SU-DHL-6 (cell line): ENCODE measurements at regions not wholly inside any gene's neighbourhood (a gene's known extent, or its start where the extent isn't known, plus 50 kb on each side); places are given as distances from the start of the nearest gene placed in this dataset.

Experiments
- H2AFZ ChIP-seq: fragments of 200-600 bp; sonication (generic); 2 replicates; pipeline ENCODE4 v1.6.1; 2014; ENCODE audit warnings: low read depth, mild to moderate bottlenecking, moderate library complexity, mixed read lengths, antibody characterized with exemption, low read length; ENCODE audit not compliant: severe bottlenecking
- H3F3A ChIP-seq: fragments of 200-600 bp; shearing (Covaris generic); 2 replicates; pipeline ENCODE4 v1.6.0; 2016; ENCODE audit warnings: antibody characterized with exemption, mild to moderate bottlenecking; ENCODE audit not compliant: insufficient read depth
- H3K27ac ChIP-seq: fragments of 200-600 bp; sonication (generic); 2 replicates; pipeline ENCODE4 v1.5.1; 2016; ENCODE audit warnings: low read depth, mild to moderate bottlenecking, low read length, moderate library complexity, mixed read lengths
- H3K27me3 ChIP-seq: fragments of 200-600 bp; sonication (generic), shearing (Covaris generic); 2 replicates; pipeline ENCODE4 v1.6.0; 2014; ENCODE audit warnings: mild to moderate bottlenecking, low read length
- H3K36me3 ChIP-seq: fragments of 200-600 bp; sonication (generic); 2 replicates; pipeline ENCODE4 v1.6.1; 2014; ENCODE audit warnings: mild to moderate bottlenecking, low read length, mixed read lengths
- H3K4me2 ChIP-seq: fragments of 300-600, 200-600 bp; shearing (Covaris generic), sonication (generic); 2 replicates; pipeline ENCODE4 v1.6.0; 2014; ENCODE audit warnings: low read length, low read depth, mild to moderate bottlenecking; ENCODE audit not compliant: poor library complexity, severe bottlenecking
- H3K4me3 ChIP-seq: fragments of 200-600 bp; sonication (generic); 2 replicates; pipeline ENCODE4 v1.5.1; 2014; ENCODE audit warnings: antibody characterized with exemption, low read length, mild to moderate bottlenecking, mixed read lengths; ENCODE audit not compliant: insufficient read depth, poor library complexity, severe bottlenecking
- H3K79me2 ChIP-seq: fragments of 200-600 bp; sonication (generic); 2 replicates; pipeline ENCODE4 v1.6.1; 2014; ENCODE audit warnings: mild to moderate bottlenecking, low read length, moderate library complexity; ENCODE audit not compliant: insufficient read depth
- H3K9ac ChIP-seq: fragments of 200-600 bp; sonication (generic); 2 replicates; pipeline ENCODE4 v1.7.0; 2014; ENCODE audit warnings: mild to moderate bottlenecking, low read length
- H3K9me2 ChIP-seq: fragments of 200-600 bp; sonication (generic); replicated peaks from 2 replicates; pipeline ENCODE4 v1.6.1; 2014; ENCODE audit warnings: low read length; ENCODE audit not compliant: insufficient read depth
- H3K9me3 ChIP-seq: fragments of 200-600 bp; sonication (generic); 2 replicates; pipeline ENCODE4 v1.6.1; 2014; ENCODE audit warnings: low read length, mixed read lengths; ENCODE audit not compliant: insufficient read depth
- H4K20me1 ChIP-seq: fragments of 200-600 bp; sonication (generic); 2 replicates; pipeline ENCODE4 v1.6.1; 2014; ENCODE audit warnings: low read depth, mild to moderate bottlenecking, antibody characterized with exemption, low read length, moderate library complexity, mixed read lengths
- CTCF ChIP-seq: fragments of 200-600 bp; sonication (generic); IDR thresholded peaks from one replicate; pipeline ENCODE4 v1.5.1; 2017; ENCODE audit warnings: antibody characterized with exemption, mild to moderate bottlenecking, low read length, moderate library complexity; ENCODE audit not compliant: insufficient read depth, poor library complexity, severe bottlenecking
- EZH2phosphoT487 ChIP-seq: fragments of 200-600 bp; sonication (generic), shearing (Covaris generic); conservative IDR thresholded peaks from 2 replicates; pipeline ENCODE4 v1.6.1; 2018; ENCODE audit warnings: mild to moderate bottlenecking, antibody characterized with exemption, low read length, moderate library complexity, mixed read lengths

GRCh38 chr16:65622871-65623270 is 501.0 kb upstream of the CDH11 start:
- no peaks in the 10 kb centered on the region for H3F3A ChIP-seq
- no peaks in the 10 kb centered on the region for H4K20me1 ChIP-seq
- no peaks in the 10 kb centered on the region for H3K36me3 ChIP-seq
- no peaks in the 10 kb centered on the region for H3K27me3 ChIP-seq
- H3K27ac ChIP-seq, result no peak overlapping the region
- H3K4me2 ChIP-seq, result no peak overlapping the region
- no peaks in the 10 kb centered on the region for H3K9me2 ChIP-seq
- no peak overlapping the region for H3K4me3 ChIP-seq
- no peak overlapping the region for H3K9ac ChIP-seq
- no peaks in the 10 kb centered on the region for H3K79me2 ChIP-seq
- TF ChIP-seq EZH2phosphoT487 (no peak), CTCF (no peak)
- H3K9me3 ChIP-seq, result no peaks in the 10 kb centered on the region
- H2AFZ ChIP-seq, result no peak overlapping the region

GRCh38 chr16:65622151-65622550 is 500.3 kb upstream of the CDH11 start:
- TF ChIP-seq CTCF (no peak), EZH2phosphoT487 (no peak)
- H3K27ac ChIP-seq, result no peak overlapping the region
- H3K9me3 ChIP-seq, result no peaks in the 10 kb centered on the region
- no peak overlapping the region for H3K4me2 ChIP-seq
- H4K20me1 ChIP-seq, result no peaks in the 10 kb centered on the region
- no peaks in the 10 kb centered on the region for H3F3A ChIP-seq
- H3K27me3 ChIP-seq, result no peaks in the 10 kb centered on the region
- H2AFZ ChIP-seq, result no peak overlapping the region
- H3K79me2 ChIP-seq, result no peaks in the 10 kb centered on the region
- no peak overlapping the region for H3K4me3 ChIP-seq
- no peaks in the 10 kb centered on the region for H3K36me3 ChIP-seq
- H3K9ac ChIP-seq, result no peak overlapping the region
- H3K9me2 ChIP-seq, result no peaks in the 10 kb centered on the region

- no peak overlapping the region for H3K4me3 ChIP-seq
- no peaks in the 10 kb centered on the region for H3F3A ChIP-seq
- no peaks in the 10 kb centered on the region for H3K27me3 ChIP-seq
- no peak overlapping the region for H3K4me2 ChIP-seq
- TF ChIP-seq CTCF (no peak), EZH2phosphoT487 (no peak)
- H2AFZ ChIP-seq, result no peak overlapping the region
- H3K27ac ChIP-seq, result no peak overlapping the region
- H3K9me2 ChIP-seq, result no peaks in the 10 kb centered on the region
- no peaks in the 10 kb centered on the region for H3K36me3 ChIP-seq
- H3K79me2 ChIP-seq, result no peaks in the 10 kb centered on the region
- H3K9me3 ChIP-seq, result no peaks in the 10 kb centered on the region
- no peak overlapping the region for H3K9ac ChIP-seq
- H4K20me1 ChIP-seq, result no peaks in the 10 kb centered on the region
Measured at GRCh38 chr16:65621640-65622039, 499.8 kb upstream of the CDH11 start.

- Histone ChIP-seq H3K4me2 (no peak overlapping the region), H3K79me2 (no peaks in the 10 kb centered on the region), H3K27ac (no peak overlapping the region)
Measured at GRCh38 chr16:65619606-65620005, 497.7 kb upstream of the CDH11 start.

More at GRCh38 chr16:65619606-65620005, 497.7 kb upstream of the CDH11 start:
- TF ChIP-seq CTCF, result no peak
- no peak overlapping the region for H2AFZ ChIP-seq
- H3K9me3 ChIP-seq, result no peaks in the 10 kb centered on the region
- H3K36me3 ChIP-seq, result no peaks in the 10 kb centered on the region
- no peaks in the 10 kb centered on the region for H3K9me2 ChIP-seq
- H3K9ac ChIP-seq, result no peak overlapping the region
- H3K4me3 ChIP-seq, result no peak overlapping the region
- H3K27me3 ChIP-seq, result no peaks in the 10 kb centered on the region
- H4K20me1 ChIP-seq, result no peaks in the 10 kb centered on the region
- no peaks in the 10 kb centered on the region for H3F3A ChIP-seq
